ENCODE measurements at regions not wholly inside any gene's neighbourhood (a gene's known extent, or its start where the extent isn't known, plus 50 kb on each side); places are given as distances from the start of the nearest gene placed in this dataset.

DNA sequence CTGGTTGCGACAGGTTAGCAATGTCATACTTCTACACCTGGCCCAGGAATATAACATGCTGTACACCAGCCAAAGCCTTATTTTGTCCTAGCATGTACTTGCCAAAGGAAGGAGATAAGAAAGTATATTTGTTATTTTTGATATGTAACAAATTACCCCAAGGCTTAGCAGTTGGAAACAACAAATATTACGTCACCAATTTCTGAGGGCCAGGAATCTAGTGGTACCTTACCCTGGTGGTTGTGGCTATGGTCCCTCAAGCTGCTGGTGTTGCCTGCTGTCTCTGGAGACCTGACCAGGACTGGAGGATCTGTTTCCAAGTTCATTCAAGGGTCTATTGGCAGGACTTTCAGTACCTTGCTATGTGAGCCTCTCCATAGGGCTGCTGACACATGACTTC, 135.5 kb upstream of the BANK1 start:
- TF ChIP-seq CTCF (IDR thresholded peaks at IDR 0.05; ENCODE audit: borderline replicate concordance, extremely low read depth, low read length, poor library complexity, severe bottlenecking) (no peak), EZH2 (IDR thresholded peaks at IDR 0.05; ENCODE audit: borderline replicate concordance, low read depth, low read length, severe bottlenecking) (no peak)
